DLD1 (cell line): ENCODE measurements at regions not wholly inside any gene's neighbourhood (a gene's known extent, or its start where the extent isn't known, plus 50 kb on each side); places are given as distances from the start of the nearest gene placed in this dataset.

Experiments used
- in situ Hi-C: cut with HindIII; loops from 2 replicates; pipeline ENCODE4 v1.10.0; 2017; ENCODE audit warnings: low sequenced_read_pairs

- in situ Hi-C loops, result no loop called here
Measured at GRCh38 chr6:148081076-148081475, 261.6 kb upstream of the SASH1 start.

- in situ Hi-C loops, result no loop called here
Measured at GRCh38 chr6:148082044-148082443, 260.6 kb upstream of the SASH1 start.

- in situ Hi-C loops, result no loop called here
Measured at GRCh38 chr6:148082696-148083095, 259.9 kb upstream of the SASH1 start.

- in situ Hi-C loops, result no loop called here
Measured at GRCh38 chr6:148085631-148086331, 256.9 kb upstream of the SASH1 start.

GRCh38 chr6:148086386-148086785 lies 256.3 kb upstream of the SASH1 start:
- in situ Hi-C loops, result no loop called here

- in situ Hi-C loops, result no loop called here
Measured at GRCh38 chr6:148086843-148087242, 255.8 kb upstream of the SASH1 start.

GRCh38 chr6:148087659-148088058 lies 255.0 kb upstream of the SASH1 start:
- in situ Hi-C loops, result no loop called here

GRCh38 chr6:148090326-148090725 lies 252.3 kb upstream of the SASH1 start:
- in situ Hi-C loops, result no loop called here

GRCh38 chr6:148091394-148091793 lies 251.2 kb upstream of the SASH1 start:
- in situ Hi-C loops, result no loop called here

- in situ Hi-C loops, result no loop called here
Measured at GRCh38 chr6:148103436-148103835, 239.2 kb upstream of the SASH1 start.

GRCh38 chr6:148104131-148104530 lies 238.5 kb upstream of the SASH1 start:
- in situ Hi-C loops, result no loop called here

GRCh38 chr6:148105695-148106094 lies 236.9 kb upstream of the SASH1 start:
- in situ Hi-C loops, result no loop called here

- in situ Hi-C loops, result no loop called here
Measured at GRCh38 chr6:148107911-148108310, 234.7 kb upstream of the SASH1 start.

- in situ Hi-C loops, result no loop called here
Measured at GRCh38 chr6:148109732-148110131, 232.9 kb upstream of the SASH1 start.

- in situ Hi-C loops, result no loop called here
Measured at GRCh38 chr6:148110925-148111324, 231.7 kb upstream of the SASH1 start.

- in situ Hi-C loops, result no loop called here
Measured at GRCh38 chr6:148112851-148113319, 229.8 kb upstream of the SASH1 start.

GRCh38 chr6:148116001-148116400 lies 226.6 kb upstream of the SASH1 start:
- in situ Hi-C loops, result no loop called here

GRCh38 chr6:148118244-148118643 lies 224.4 kb upstream of the SASH1 start:
- in situ Hi-C loops, result no loop called here

GRCh38 chr6:148128014-148128730 lies 214.5 kb upstream of the SASH1 start:
- in situ Hi-C loops, result no loop called here

GRCh38 chr6:148134592-148134991 lies 208.0 kb upstream of the SASH1 start:
- in situ Hi-C loops, result no loop called here

- in situ Hi-C loops, result no loop called here
Measured at GRCh38 chr6:148136586-148136985, 206.1 kb upstream of the SASH1 start.

GRCh38 chr6:148137652-148138051 lies 205.0 kb upstream of the SASH1 start:
- in situ Hi-C loops, result no loop called here
